ENCODE measurements at regions not wholly inside any gene's neighbourhood (a gene's known extent, or its start where the extent isn't known, plus 50 kb on each side); places are given as distances from the start of the nearest gene placed in this dataset.

GRCh38 chr3:162130582-162130981 is 634.0 kb downstream of the OTOL1 start:
- H3K9me2 ChIP-seq (ENCODE audit: insufficient read depth, low read length), result no peaks in the 10 kb centered on the region
- H4K20me1 ChIP-seq (ENCODE audit: insufficient read depth, low read length), result no peaks in the 10 kb centered on the region
- intact Hi-C loops (cut with micrococcal nuclease; ENCODE audit: unreplicated experiment), result no loop called here
- no TSS peak for BruUV-seq (replicated peaks)
- no peaks in the 10 kb centered on the region for H3K4me1 ChIP-seq (ENCODE audit: insufficient read depth, low read length, poor library complexity, severe bottlenecking)
- no peak overlapping the region for H3K4me3 ChIP-seq (ENCODE audit: low read depth, low read length, poor library complexity, severe bottlenecking)
- ChIA-PET POLR2A (no interaction called here), CTCF (ENCODE audit: unreplicated experiment) (no interaction called here)
- no peaks in the 10 kb centered on the region for H3K9me3 ChIP-seq (ENCODE audit: low read length)
- no peak overlapping the region for H3K27ac ChIP-seq (ENCODE audit: low read depth, low read length, poor library complexity, severe bottlenecking)
- H2AFZ ChIP-seq (ENCODE audit: low read length), result no peak overlapping the region
- no peaks in the 10 kb centered on the region for H3K36me3 ChIP-seq (ENCODE audit: insufficient read depth, low read length)
- TF ChIP-seq, protein P1, sequence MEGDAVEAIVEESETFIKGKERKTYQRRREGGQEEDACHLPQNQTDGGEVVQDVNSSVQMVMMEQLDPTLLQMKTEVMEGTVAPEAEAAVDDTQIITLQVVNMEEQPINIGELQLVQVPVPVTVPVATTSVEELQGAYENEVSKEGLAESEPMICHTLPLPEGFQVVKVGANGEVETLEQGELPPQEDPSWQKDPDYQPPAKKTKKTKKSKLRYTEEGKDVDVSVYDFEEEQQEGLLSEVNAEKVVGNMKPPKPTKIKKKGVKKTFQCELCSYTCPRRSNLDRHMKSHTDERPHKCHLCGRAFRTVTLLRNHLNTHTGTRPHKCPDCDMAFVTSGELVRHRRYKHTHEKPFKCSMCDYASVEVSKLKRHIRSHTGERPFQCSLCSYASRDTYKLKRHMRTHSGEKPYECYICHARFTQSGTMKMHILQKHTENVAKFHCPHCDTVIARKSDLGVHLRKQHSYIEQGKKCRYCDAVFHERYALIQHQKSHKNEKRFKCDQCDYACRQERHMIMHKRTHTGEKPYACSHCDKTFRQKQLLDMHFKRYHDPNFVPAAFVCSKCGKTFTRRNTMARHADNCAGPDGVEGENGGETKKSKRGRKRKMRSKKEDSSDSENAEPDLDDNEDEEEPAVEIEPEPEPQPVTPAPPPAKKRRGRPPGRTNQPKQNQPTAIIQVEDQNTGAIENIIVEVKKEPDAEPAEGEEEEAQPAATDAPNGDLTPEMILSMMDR (conservative IDR thresholded peaks at IDR 0.05; ENCODE audit: low read length), result no peak
- no peak for TF ChIP-seq EZH2phosphoT487 (IDR thresholded peaks at IDR 0.05; ENCODE audit: borderline replicate concordance, low read depth, low read length)
- no peaks in the 10 kb centered on the region for H3K79me2 ChIP-seq (ENCODE audit: insufficient read depth, low read depth, low read length)
- no peak for DNase-seq (ENCODE audit: low spot score)
- H3K4me2 ChIP-seq (ENCODE audit: low read length), result no peak overlapping the region

- H3K27ac ChIP-seq (ENCODE audit: low read depth, low read length, poor library complexity, severe bottlenecking), result no peak overlapping the region
- ChIA-PET CTCF (ENCODE audit: unreplicated experiment) (no interaction called here), POLR2A (interaction anchor here (1.1 kb wide), 1 partner anchor 17 kb away, joined by 3 read pairs; no protein-coding TSS in a partner anchor)
- intact Hi-C loops (cut with micrococcal nuclease; ENCODE audit: unreplicated experiment), result no loop called here
- H3K9me3 ChIP-seq (ENCODE audit: low read length), result no peaks in the 10 kb centered on the region
- H4K20me1 ChIP-seq (ENCODE audit: insufficient read depth, low read length), result no peaks in the 10 kb centered on the region
- no peak overlapping the region for H2AFZ ChIP-seq (ENCODE audit: low read length)
- H3K4me1 ChIP-seq (ENCODE audit: insufficient read depth, low read length, poor library complexity, severe bottlenecking), result no peaks in the 10 kb centered on the region
- H3K79me2 ChIP-seq (ENCODE audit: insufficient read depth, low read depth, low read length), result no peaks in the 10 kb centered on the region
- no peaks in the 10 kb centered on the region for H3K9me2 ChIP-seq (ENCODE audit: insufficient read depth, low read length)
- no TSS peak for BruUV-seq (replicated peaks)
- no peaks in the 10 kb centered on the region for H3K36me3 ChIP-seq (ENCODE audit: insufficient read depth, low read length)
- no peak overlapping the region for H3K4me3 ChIP-seq (ENCODE audit: low read depth, low read length, poor library complexity, severe bottlenecking)
- H3K4me2 ChIP-seq (ENCODE audit: low read length), result no peak overlapping the region
- DNase-seq (ENCODE audit: low spot score), result no peak
- TF ChIP-seq, protein P1 (conservative IDR thresholded peaks at IDR 0.05; ENCODE audit: low read length), result no peak
- no peak for TF ChIP-seq EZH2phosphoT487 (IDR thresholded peaks at IDR 0.05; ENCODE audit: borderline replicate concordance, low read depth, low read length)
Measured at GRCh38 chr3:162132981-162133380, 636.4 kb downstream of the OTOL1 start.

DNA sequence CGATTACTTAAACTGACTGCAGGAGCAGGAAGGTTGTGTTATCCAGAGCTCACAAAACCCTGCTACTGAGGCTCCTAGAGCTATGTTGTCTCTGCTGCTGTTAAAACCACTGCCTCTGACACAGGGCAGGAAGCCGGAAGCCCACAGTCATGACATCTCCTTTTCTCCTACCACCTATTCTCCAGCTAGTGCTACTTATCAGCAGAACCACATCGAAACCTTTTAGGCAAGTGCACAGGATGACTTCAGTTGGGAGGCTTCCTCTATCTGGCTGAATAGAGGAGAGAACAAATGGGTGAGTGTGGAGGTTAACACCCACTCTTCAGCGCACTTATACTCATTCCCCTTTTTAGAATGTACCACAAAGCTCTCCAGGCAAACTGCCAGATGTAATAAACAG is 638.0 kb downstream of the OTOL1 start:
- no peak overlapping the region for H3K27ac ChIP-seq (ENCODE audit: low read depth, low read length, poor library complexity, severe bottlenecking)
- H3K9me3 ChIP-seq (ENCODE audit: low read length), result no peaks in the 10 kb centered on the region
- BruUV-seq (replicated peaks), result no TSS peak
- H3K4me1 ChIP-seq (ENCODE audit: insufficient read depth, low read length, poor library complexity, severe bottlenecking), result no peaks in the 10 kb centered on the region
- no peak overlapping the region for H3K4me3 ChIP-seq (ENCODE audit: low read depth, low read length, poor library complexity, severe bottlenecking)
- DNase-seq (ENCODE audit: low spot score), result no peak
- no peak overlapping the region for H2AFZ ChIP-seq (ENCODE audit: low read length)
- no peaks in the 10 kb centered on the region for H3K79me2 ChIP-seq (ENCODE audit: insufficient read depth, low read depth, low read length)
- no peaks in the 10 kb centered on the region for H4K20me1 ChIP-seq (ENCODE audit: insufficient read depth, low read length)
- ChIA-PET POLR2A (no interaction called here), CTCF (ENCODE audit: unreplicated experiment) (no interaction called here)
- no peaks in the 10 kb centered on the region for H3K9me2 ChIP-seq (ENCODE audit: insufficient read depth, low read length)
- no peaks in the 10 kb centered on the region for H3K36me3 ChIP-seq (ENCODE audit: insufficient read depth, low read length)
- intact Hi-C loops (cut with micrococcal nuclease; ENCODE audit: unreplicated experiment), result no loop called here
- no peak overlapping the region for H3K4me2 ChIP-seq (ENCODE audit: low read length)
- TF ChIP-seq, protein P1 (conservative IDR thresholded peaks at IDR 0.05; ENCODE audit: low read length), result no peak
- TF ChIP-seq EZH2phosphoT487 (IDR thresholded peaks at IDR 0.05; ENCODE audit: borderline replicate concordance, low read depth, low read length), result no peak

All from OCI-LY7 (cell line).